CD14-positive monocyte (primary cell): ENCODE measurements at regions not wholly inside any gene's neighbourhood (a gene's known extent, or its start where the extent isn't known, plus 50 kb on each side); places are given as distances from the start of the nearest gene placed in this dataset.

Experiments used
- DNase-seq, 3 donors: peaks; one replicate each; pipeline ENCODE4 v3.0.0-alpha.2; 2011 to 2022
- H2AFZ ChIP-seq: 2 replicates; pipeline ENCODE4 v1.6.0; 2012; ENCODE audit warnings: mild to moderate bottlenecking, low read depth, low read length, inconsistent platforms; ENCODE audit not compliant: insufficient read depth, poor library complexity, severe bottlenecking
- H3K27ac ChIP-seq, 2 donors: 1 replicate in 1 of 2; 2 replicates in 1 of 2; pipeline ENCODE4 v1.5.1; 2012 to 2013; ENCODE audit warnings: low read length in 2 of 2, control low read depth in 1 of 2, inconsistent platforms in 1 of 2, low read depth in 1 of 2, mild to moderate bottlenecking in 1 of 2
- H3K27me3 ChIP-seq, 2 donors: one replicate each; pipeline versions ENCODE4 v1.6.0 to v1.6.1; 2011 to 2013; ENCODE audit warnings: low read length in 2 of 2; ENCODE audit not compliant: control insufficient read depth in 2 of 2, insufficient read depth in 2 of 2
- H3K36me3 ChIP-seq, 2 donors: replicated peaks in 1 of 2; 1 replicate in 1 of 2; 2 replicates in 1 of 2; pipeline versions ENCODE4 v1.5.1 to v1.6.1; 2012 to 2013; ENCODE audit warnings: low read length in 2 of 2, control low read depth in 1 of 2, inconsistent platforms in 1 of 2, mild to moderate bottlenecking in 1 of 2; ENCODE audit not compliant: insufficient read depth in 2 of 2, control insufficient read depth in 1 of 2
- H3K4me1 ChIP-seq, 2 donors: 1 replicate in 1 of 2; 2 replicates in 1 of 2; pipeline versions ENCODE4 v1.5.1 to v1.6.1; 2012 to 2013; ENCODE audit warnings: low read length in 2 of 2, control low read depth in 1 of 2, inconsistent platforms in 1 of 2, mild to moderate bottlenecking in 1 of 2, moderate library complexity in 1 of 2; ENCODE audit not compliant: insufficient read depth in 2 of 2, control insufficient read depth in 1 of 2
- H3K4me2 ChIP-seq: replicated peaks from 2 replicates; pipeline ENCODE3; 2012; ENCODE audit warnings: low read length, moderate library complexity, mild to moderate bottlenecking; ENCODE audit not compliant: poor library complexity, severe bottlenecking; ENCODE audit errors: extremely low read depth
- H3K4me3 ChIP-seq, 3 experiments: fragments of 200-600 bp in 1 of 3; sonication (generic) in 1 of 3; replicated peaks in 1 of 3; 1 replicate in 2 of 3; 2 replicates in 1 of 3; pipeline ENCODE4 v1.5.1; 2011 to 2013; ENCODE audit warnings: low read length in 3 of 3, mild to moderate bottlenecking in 3 of 3, control low read depth in 2 of 3, low read depth in 2 of 3, inconsistent platforms in 1 of 3, moderate library complexity in 1 of 3
- H3K79me2 ChIP-seq: 2 replicates; pipeline ENCODE4 v1.6.0; 2012; ENCODE audit warnings: mild to moderate bottlenecking, control low read depth, inconsistent platforms, low read length, moderate library complexity; ENCODE audit not compliant: insufficient read depth
- H3K9ac ChIP-seq: 2 replicates; pipeline ENCODE4 v1.6.0; 2017; ENCODE audit warnings: low read length, mild to moderate bottlenecking; ENCODE audit not compliant: insufficient read depth, poor library complexity, severe bottlenecking
- H3K9me3 ChIP-seq, 2 donors: replicated peaks in 1 of 2; 1 replicate in 1 of 2; 2 replicates in 1 of 2; pipeline versions ENCODE4 v1.5.1 to v1.6.1; 2012 to 2013; ENCODE audit warnings: low read length in 2 of 2, control low read depth in 1 of 2; ENCODE audit not compliant: control insufficient read depth in 1 of 2, insufficient read depth in 1 of 2
- H4K20me1 ChIP-seq: 2 replicates; pipeline ENCODE4 v1.6.0; 2012; ENCODE audit warnings: mild to moderate bottlenecking, low read length, control low read depth, moderate library complexity; ENCODE audit not compliant: insufficient read depth
- H3K27ac Mint-ChIP-seq, 7 donors: one replicate each; pipeline ENCODE4 v1.8.0; 2020; ENCODE audit warnings: mild to moderate bottlenecking in 7 of 7, mixed read lengths in 7 of 7, moderate library complexity in 6 of 7, inconsistent platforms in 2 of 7
- H3K27me3 Mint-ChIP-seq, 3 donors: one replicate each; pipeline ENCODE4 v1.8.0; 2021 to 2022; ENCODE audit warnings: low read depth in 3 of 3, mild to moderate bottlenecking in 3 of 3, mixed read lengths in 3 of 3, moderate library complexity in 3 of 3, inconsistent platforms in 1 of 3
- H3K36me3 Mint-ChIP-seq, 2 donors: one replicate each; pipeline ENCODE4 v1.8.0; 2020; ENCODE audit warnings: mixed read lengths in 2 of 2, inconsistent platforms in 1 of 2, mild to moderate bottlenecking in 1 of 2
- H3K4me1 Mint-ChIP-seq: one replicate; pipeline ENCODE4 v1.8.0; 2020; ENCODE audit warnings: mild to moderate bottlenecking, mixed read lengths
- H3K4me3 Mint-ChIP-seq, 2 donors: one replicate each; pipeline ENCODE4 v1.8.0; 2020; ENCODE audit warnings: mild to moderate bottlenecking in 2 of 2, mixed read lengths in 2 of 2, moderate library complexity in 1 of 2
- H3K9me3 Mint-ChIP-seq, 7 donors: one replicate each; pipeline ENCODE4 v1.8.0; 2020 to 2022; ENCODE audit warnings: mixed read lengths in 7 of 7, mild to moderate bottlenecking in 6 of 7, moderate library complexity in 6 of 7, inconsistent platforms in 2 of 7
- WGBS: methylation state at CpG from one replicate; pipeline ENCODE4 v1.1.5; 2013; ENCODE audit warnings: missing lambda C conversion rate; ENCODE audit not compliant: insufficient coverage; 5-methylcytosine and 5-hydroxymethylcytosine counted together
- intact Hi-C, 2 donors: fragments of 100-400 bp; cut with micrococcal nuclease; formaldehyde crosslinking; loops; one replicate each; pipeline versions ENCODE4 v1.15.0 to v1.15.1; 2023
- TF ChIP-seq, protein P1 (sequence below): fragments of 200-600 bp; IDR thresholded peaks from one replicate; pipeline ENCODE4 v1.8.0; 2022; ENCODE audit warnings: antibody characterized with exemption, mild to moderate bottlenecking

DNA sequence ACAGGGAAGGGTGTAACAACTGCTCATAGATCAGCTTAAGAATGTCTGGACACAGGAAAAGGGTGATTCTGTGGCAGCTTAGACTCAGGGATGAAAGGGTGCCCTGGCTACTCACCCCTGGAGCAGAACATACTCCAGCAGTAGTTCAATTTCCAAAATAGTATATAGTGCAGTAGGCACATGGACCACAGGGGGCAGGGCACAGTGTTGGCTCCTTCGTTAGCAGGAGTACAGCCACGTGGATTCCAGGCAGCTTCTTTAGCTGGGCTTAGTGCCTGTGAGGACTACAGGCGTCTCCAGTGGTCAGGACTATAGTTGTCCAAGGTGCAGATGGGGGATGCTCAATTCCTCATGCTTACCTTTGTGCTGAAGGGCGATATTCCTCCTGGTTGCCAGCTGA, 277.5 kb upstream of the DDX18 start:
- Histone ChIP-seq H3K4me2 (no peak overlapping the region), H3K4me1 (no peaks in the 10 kb centered on the region), H3K27ac (no peak overlapping the region), H3K9me3 (peaks cover 0 to 4% of the 10 kb centered on the region in 2 donors), H3K36me3 (no peaks in the 10 kb centered on the region), H3K27me3 (no peaks in the 10 kb centered on the region), H4K20me1 (no peaks in the 10 kb centered on the region), H3K4me3 (no peak overlapping the region), H2AFZ (no peak overlapping the region), H3K9ac (no peak overlapping the region), H3K79me2 (no peaks in the 10 kb centered on the region)
- Mint-ChIP-seq H3K36me3 (no peaks in the 10 kb centered on the region), H3K4me3 (no peak overlapping the region), H3K27me3 (peaks cover 0 to 2% (median 0%) of the 10 kb centered on the region in 3 donors), H3K4me1 (no peaks in the 10 kb centered on the region), H3K9me3 (peaks cover 2 to 16% (median 4%) of the 10 kb centered on the region in 7 donors), H3K27ac (no peak overlapping the region)
- no peak for DNase-seq
- TF ChIP-seq, protein P1, sequence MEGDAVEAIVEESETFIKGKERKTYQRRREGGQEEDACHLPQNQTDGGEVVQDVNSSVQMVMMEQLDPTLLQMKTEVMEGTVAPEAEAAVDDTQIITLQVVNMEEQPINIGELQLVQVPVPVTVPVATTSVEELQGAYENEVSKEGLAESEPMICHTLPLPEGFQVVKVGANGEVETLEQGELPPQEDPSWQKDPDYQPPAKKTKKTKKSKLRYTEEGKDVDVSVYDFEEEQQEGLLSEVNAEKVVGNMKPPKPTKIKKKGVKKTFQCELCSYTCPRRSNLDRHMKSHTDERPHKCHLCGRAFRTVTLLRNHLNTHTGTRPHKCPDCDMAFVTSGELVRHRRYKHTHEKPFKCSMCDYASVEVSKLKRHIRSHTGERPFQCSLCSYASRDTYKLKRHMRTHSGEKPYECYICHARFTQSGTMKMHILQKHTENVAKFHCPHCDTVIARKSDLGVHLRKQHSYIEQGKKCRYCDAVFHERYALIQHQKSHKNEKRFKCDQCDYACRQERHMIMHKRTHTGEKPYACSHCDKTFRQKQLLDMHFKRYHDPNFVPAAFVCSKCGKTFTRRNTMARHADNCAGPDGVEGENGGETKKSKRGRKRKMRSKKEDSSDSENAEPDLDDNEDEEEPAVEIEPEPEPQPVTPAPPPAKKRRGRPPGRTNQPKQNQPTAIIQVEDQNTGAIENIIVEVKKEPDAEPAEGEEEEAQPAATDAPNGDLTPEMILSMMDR: no peak
- 78% methylated on average over 4 of the region's 4 CpGs for WGBS
- intact Hi-C loops: no loop called here

DNA sequence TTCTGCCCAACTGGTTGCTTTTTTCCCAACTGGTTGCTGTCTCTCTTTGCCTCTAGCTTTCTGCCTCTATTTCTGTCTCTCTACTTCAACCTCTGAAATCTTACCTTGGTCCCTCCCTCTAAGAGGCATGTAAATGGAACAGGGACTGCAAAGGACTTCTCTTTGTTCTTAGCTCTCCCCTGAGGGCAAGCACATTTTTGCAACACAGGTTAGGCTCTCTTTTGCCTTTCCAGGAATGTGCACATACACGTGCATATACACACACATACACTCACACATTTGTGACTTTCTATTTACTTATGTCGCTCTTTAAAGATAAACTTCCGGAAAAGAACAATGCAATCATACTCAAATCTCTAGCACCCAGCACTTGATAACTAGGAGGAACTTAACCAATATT, 262.6 kb upstream of the DDX18 start:
- no peaks in the 10 kb centered on the region for H4K20me1 ChIP-seq
- H3K27me3 ChIP-seq: no peaks in the 10 kb centered on the region
- no peaks in the 10 kb centered on the region for H3K36me3 ChIP-seq
- H3K4me1 Mint-ChIP-seq: no peaks in the 10 kb centered on the region
- no peak overlapping the region for H3K9ac ChIP-seq
- no peak overlapping the region for H2AFZ ChIP-seq
- no peak overlapping the region for H3K4me3 ChIP-seq
- TF ChIP-seq, protein P1: no peak
- 33% methylated on average over 1 of the region's 3 CpGs for WGBS
- H3K79me2 ChIP-seq: no peaks in the 10 kb centered on the region
- peaks cover 0 to 2% (median 0%) of the 10 kb centered on the region in 3 donors for H3K27me3 Mint-ChIP-seq
- H3K27ac Mint-ChIP-seq: no peak overlapping the region
- no peak overlapping the region for H3K4me3 Mint-ChIP-seq
- no peak overlapping the region for H3K4me2 ChIP-seq
- no peaks in the 10 kb centered on the region for H3K36me3 Mint-ChIP-seq
- no peaks in the 10 kb centered on the region for H3K4me1 ChIP-seq
- peaks cover 0 to 11% (median 2%) of the 10 kb centered on the region in 7 donors for H3K9me3 Mint-ChIP-seq
- DNase-seq: no peak
- no peaks in the 10 kb centered on the region for H3K9me3 ChIP-seq
- intact Hi-C loops: no loop called here
- no peak overlapping the region for H3K27ac ChIP-seq
